Cardiac fibroblast (primary cell): ENCODE measurements at regions not wholly inside any gene's neighbourhood (a gene's known extent, or its start where the extent isn't known, plus 50 kb on each side); places are given as distances from the start of the nearest gene placed in this dataset.
"Not testable (repeated sequence)": the region's sequence is repeated elsewhere in the genome, so short reads cannot be mapped to it uniquely, and the experiment has no call there.

ENCODE experiments used
- DNase-seq, 2 donors: peaks; one replicate each; pipeline versions ENCODE4 v3.0.0 to v3.0.0-alpha.2; 2010; ENCODE audit warnings: low read depth in 2 of 2
- H3K4me3 ChIP-seq, 2 donors: replicated peaks in 1 of 2; 1 replicate in 1 of 2; 2 replicates in 1 of 2; pipeline ENCODE4 v1.5.1; 2011; ENCODE audit warnings: low read depth in 2 of 2, low read length in 2 of 2, mild to moderate bottlenecking in 2 of 2, moderate library complexity in 1 of 2
- CTCF ChIP-seq: IDR thresholded peaks from one replicate; pipeline ENCODE4 v1.5.1; 2011; ENCODE audit warnings: low read depth, mild to moderate bottlenecking, low read length, inconsistent platforms

DNA sequence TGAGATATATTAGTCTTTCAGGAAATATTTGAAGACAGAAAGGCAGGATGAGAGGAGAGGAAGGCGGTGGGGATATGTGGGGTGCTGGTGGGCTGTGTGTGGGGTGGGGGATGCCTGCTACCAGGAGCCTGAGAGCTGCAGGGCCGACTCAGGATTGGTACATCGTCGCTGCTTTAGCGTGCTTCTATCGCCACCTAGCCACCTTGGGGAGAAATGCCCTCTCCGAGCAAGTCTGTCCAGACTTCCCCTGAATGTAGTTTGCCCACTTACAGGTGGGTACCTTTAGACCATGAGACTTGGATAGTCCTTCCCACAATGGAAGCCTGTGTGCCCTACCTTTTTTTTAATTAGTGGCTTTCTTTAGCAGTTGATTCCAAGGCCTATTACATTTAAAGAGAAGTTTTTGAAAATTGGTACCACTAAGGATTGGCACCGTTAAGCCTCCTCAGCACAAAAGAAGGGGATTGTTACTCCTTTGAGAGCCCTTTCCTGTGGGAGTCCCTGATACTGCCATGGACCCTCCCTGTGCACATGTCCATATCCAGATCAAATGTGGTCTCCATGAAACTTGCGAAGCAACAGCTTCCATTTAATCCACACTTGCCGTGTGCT lies 114.1 kb upstream of the NDUFV2 start:
- DNase-seq, result peak; percentile 73 to 78
- TF ChIP-seq CTCF, result peak; percentile 87
- H3K4me3 ChIP-seq, result no peak overlapping the region

GRCh38 chr18:8989017-8989416 lies 113.5 kb upstream of the NDUFV2 start:
- TF ChIP-seq CTCF, result no peak
- H3K4me3 ChIP-seq, result no peak overlapping the region
- DNase-seq, result no peak

DNA sequence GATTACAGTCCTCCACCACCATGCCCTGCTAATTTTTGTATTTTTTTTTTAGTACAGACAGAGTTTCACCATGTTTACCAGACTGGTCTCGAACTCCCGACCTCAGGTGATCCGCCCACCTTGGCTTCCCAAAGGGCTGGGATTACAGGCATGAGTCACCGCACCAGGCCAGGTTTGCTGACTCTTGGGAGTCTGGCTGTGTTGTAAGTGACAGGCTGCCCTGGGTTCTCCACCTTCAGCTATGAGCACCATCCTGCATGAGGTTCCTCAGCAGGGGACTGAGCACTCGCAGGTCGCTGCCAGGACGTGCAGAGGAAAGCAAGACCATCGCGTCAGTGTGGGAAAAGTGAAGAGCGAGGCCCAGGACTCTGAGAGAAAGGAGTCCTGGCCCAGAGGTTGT lies 112.6 kb upstream of the NDUFV2 start:
- no peak overlapping the region for H3K4me3 ChIP-seq
- no peak for TF ChIP-seq CTCF
- DNase-seq, result no peak

- H3K4me3 ChIP-seq, result no peak overlapping the region
- no peak for TF ChIP-seq CTCF
- no peak for DNase-seq
Observed at GRCh38 chr18:8990276-8991031, 112.0 kb upstream of the NDUFV2 start.

- TF ChIP-seq CTCF, result no peak
- H3K4me3 ChIP-seq, result no peak overlapping the region
- no peak for DNase-seq
Observed at GRCh38 chr18:8991155-8991554, 111.3 kb upstream of the NDUFV2 start.

DNA sequence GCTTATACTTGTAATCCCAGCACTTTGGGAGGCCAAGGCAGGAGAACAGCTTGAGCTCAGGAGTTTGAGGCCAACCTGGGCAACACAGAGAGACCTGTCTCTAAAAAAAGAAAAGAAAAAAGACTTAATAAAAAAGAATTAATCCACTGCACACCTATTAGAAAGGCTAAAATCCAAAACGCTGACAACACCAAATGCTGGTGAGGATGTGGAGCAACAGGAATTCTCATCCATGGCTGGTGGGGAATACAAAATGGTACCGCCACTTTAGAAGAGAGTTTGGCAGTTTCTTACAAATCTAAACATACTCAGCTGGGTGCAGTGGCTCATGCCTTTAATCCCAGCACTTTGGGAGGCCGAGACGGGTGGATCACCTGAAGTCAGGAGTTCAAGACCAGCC lies 110.0 kb upstream of the NDUFV2 start:
- H3K4me3 ChIP-seq, DNase-seq: not testable (repeated sequence)

DNA sequence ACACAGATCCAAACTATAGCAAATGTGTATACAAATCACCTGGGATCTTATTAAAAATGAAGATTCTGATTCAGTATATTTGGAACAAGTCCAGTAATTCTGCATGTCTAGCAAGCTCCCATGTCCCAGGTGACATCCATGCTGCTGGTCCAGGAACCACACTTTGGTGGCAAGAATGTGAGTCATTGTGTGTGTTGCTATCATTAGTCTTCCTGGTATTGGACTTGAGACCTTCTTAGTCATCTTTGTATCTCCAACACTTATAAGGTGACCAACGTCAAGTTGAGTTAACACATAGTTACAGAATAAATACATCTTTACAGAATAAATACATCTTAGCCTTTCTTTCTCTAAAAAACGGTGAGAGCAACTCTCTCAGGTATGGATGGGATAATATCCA lies 107.9 kb upstream of the NDUFV2 start:
- H3K4me3 ChIP-seq, result no peak overlapping the region
- no peak for TF ChIP-seq CTCF
- DNase-seq, result peak in 1 of 2 donors; percentile 24
